Retinal pigment epithelial cell (primary cell): ENCODE measurements at regions not wholly inside any gene's neighbourhood (a gene's known extent, or its start where the extent isn't known, plus 50 kb on each side); places are given as distances from the start of the nearest gene placed in this dataset.

Source experiments
- DNase-seq: peaks from one replicate; pipeline ENCODE4 v3.0.0-alpha.2; 2010; ENCODE audit warnings: low read depth
- H3K4me3 ChIP-seq: 2 replicates; pipeline ENCODE4 v1.5.1; 2011; ENCODE audit warnings: mild to moderate bottlenecking, low read length, control low read depth, moderate library complexity
- CTCF ChIP-seq: conservative IDR thresholded peaks from 2 replicates; pipeline ENCODE4 v1.5.1; 2011; ENCODE audit warnings: low read depth, low read length, control low read depth, inconsistent platforms

- DNase-seq, result no peak
- TF ChIP-seq CTCF, result no peak
Observed at GRCh38 chr15:62617741-62618140, 424.8 kb upstream of the TPM1 start.

GRCh38 chr15:62618432-62618831 is 424.1 kb upstream of the TPM1 start:
- no peak for DNase-seq
- H3K4me3 ChIP-seq, result no peak overlapping the region
- peak; percentile 40 for TF ChIP-seq CTCF

More at GRCh38 chr15:62617741-62618140, 424.8 kb upstream of the TPM1 start:
- no peak overlapping the region for H3K4me3 ChIP-seq

GRCh38 chr15:62618846-62619504 is 423.6 kb upstream of the TPM1 start:
- H3K4me3 ChIP-seq, result no peak overlapping the region
- no peak for TF ChIP-seq CTCF
- no peak for DNase-seq

GRCh38 chr15:62619526-62619925 is 423.0 kb upstream of the TPM1 start:
- DNase-seq, result no peak
- no peak overlapping the region for H3K4me3 ChIP-seq
- TF ChIP-seq CTCF, result no peak

- H3K4me3 ChIP-seq, result no peak overlapping the region
- no peak for TF ChIP-seq CTCF
- no peak for DNase-seq
Observed at GRCh38 chr15:62622775-62623174, 419.8 kb upstream of the TPM1 start.

GRCh38 chr15:62624547-62625378 is 417.8 kb upstream of the TPM1 start:
- no peak for TF ChIP-seq CTCF
- no peak for DNase-seq
- no peak overlapping the region for H3K4me3 ChIP-seq
